ENCODE measurements at regions not wholly inside any gene's neighbourhood (a gene's known extent, or its start where the extent isn't known, plus 50 kb on each side); places are given as distances from the start of the nearest gene placed in this dataset.

DNA sequence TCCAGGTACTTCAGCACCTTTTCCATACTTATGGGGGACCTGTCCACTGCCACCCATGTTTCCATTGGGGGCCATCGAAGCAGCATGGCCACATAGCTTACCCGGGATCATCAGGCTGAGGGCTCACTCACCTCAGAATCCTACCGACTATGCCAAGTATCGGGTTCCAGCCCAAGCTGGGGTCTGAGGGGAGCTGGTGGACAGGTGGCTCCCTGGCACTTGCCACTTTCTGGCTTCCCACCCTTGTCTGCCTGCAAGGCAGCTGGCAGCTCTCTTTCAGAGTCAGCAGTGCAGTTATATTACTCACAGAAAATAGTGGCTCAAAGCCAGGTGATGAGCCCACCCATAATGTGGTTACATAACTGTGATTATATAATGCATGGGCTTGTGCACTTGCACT is 1153.8 kb downstream of the STIM2 start:
- ChIA-PET POLR2A (no interaction called here), SMC1A (ENCODE audit: uncharacterized antibody, unreplicated experiment) (no interaction called here), CTCF (no interaction called here), RAD21 (ENCODE audit: unreplicated experiment) (no interaction called here)
- no peak overlapping the region for H3K27ac ChIP-seq (ENCODE audit: control insufficient read depth, insufficient read depth)
- in situ Hi-C loops (cut with MboI) (no loop called here), intact Hi-C loops (cut with micrococcal nuclease; ENCODE audit: unreplicated experiment) (no loop called here)
- no peaks in the 10 kb centered on the region for H3K4me1 ChIP-seq (ENCODE audit: control insufficient read depth, insufficient read depth, low read length)
- 41% methylated on average over 4 of the region's 4 CpGs for WGBS (ENCODE audit: insufficient coverage, insufficient replicate concordance, low lambda C conversion rate, missing lambda C conversion rate)
- no peak overlapping the region for H3K4me2 ChIP-seq (ENCODE audit: control insufficient read depth, insufficient read depth)
- no peaks in the 10 kb centered on the region for H3K79me2 ChIP-seq (ENCODE audit: control insufficient read depth, insufficient read depth, low read length)
- H3K27me3 ChIP-seq (replicated peaks in 1 of 2; ENCODE audit: control insufficient read depth in 2 of 2, insufficient read depth in 2 of 2, low read length in 1 of 2), result no peaks in the 10 kb centered on the region
- H4K20me1 ChIP-seq (ENCODE audit: control insufficient read depth, insufficient read depth), result no peaks in the 10 kb centered on the region
- H3K4me3 ChIP-seq, result no peak overlapping the region
- TF ChIP-seq ETV6 (conservative IDR thresholded peaks at IDR 0.05 in 1 of 2, IDR thresholded peaks at IDR 0.05 in 1 of 2; ENCODE audit: borderline replicate concordance in 1 of 2, low read depth in 1 of 2) (no peak), TCF3 (IDR thresholded peaks at IDR 0.05; ENCODE audit: borderline replicate concordance, insufficient read depth, low read depth, low read length) (no peak), ZNF217 (IDR thresholded peaks at IDR 0.05) (no peak), BRCA1 (IDR thresholded peaks at IDR 0.05; ENCODE audit: low read depth, low read length) (no peak), HCFC1 (IDR thresholded peaks at IDR 0.05; ENCODE audit: low read length) (no peak), ASH2L (IDR thresholded peaks at IDR 0.05; ENCODE audit: borderline replicate concordance, low read depth) (no peak), NFYA (IDR thresholded peaks at IDR 0.05; ENCODE audit: borderline replicate concordance, low read depth, low read length) (no peak), SPI1 (IDR thresholded peaks at IDR 0.05; ENCODE audit: borderline replicate concordance, insufficient read depth, low read depth, low read length) (no peak)
- TF ChIP-seq, protein P1, sequence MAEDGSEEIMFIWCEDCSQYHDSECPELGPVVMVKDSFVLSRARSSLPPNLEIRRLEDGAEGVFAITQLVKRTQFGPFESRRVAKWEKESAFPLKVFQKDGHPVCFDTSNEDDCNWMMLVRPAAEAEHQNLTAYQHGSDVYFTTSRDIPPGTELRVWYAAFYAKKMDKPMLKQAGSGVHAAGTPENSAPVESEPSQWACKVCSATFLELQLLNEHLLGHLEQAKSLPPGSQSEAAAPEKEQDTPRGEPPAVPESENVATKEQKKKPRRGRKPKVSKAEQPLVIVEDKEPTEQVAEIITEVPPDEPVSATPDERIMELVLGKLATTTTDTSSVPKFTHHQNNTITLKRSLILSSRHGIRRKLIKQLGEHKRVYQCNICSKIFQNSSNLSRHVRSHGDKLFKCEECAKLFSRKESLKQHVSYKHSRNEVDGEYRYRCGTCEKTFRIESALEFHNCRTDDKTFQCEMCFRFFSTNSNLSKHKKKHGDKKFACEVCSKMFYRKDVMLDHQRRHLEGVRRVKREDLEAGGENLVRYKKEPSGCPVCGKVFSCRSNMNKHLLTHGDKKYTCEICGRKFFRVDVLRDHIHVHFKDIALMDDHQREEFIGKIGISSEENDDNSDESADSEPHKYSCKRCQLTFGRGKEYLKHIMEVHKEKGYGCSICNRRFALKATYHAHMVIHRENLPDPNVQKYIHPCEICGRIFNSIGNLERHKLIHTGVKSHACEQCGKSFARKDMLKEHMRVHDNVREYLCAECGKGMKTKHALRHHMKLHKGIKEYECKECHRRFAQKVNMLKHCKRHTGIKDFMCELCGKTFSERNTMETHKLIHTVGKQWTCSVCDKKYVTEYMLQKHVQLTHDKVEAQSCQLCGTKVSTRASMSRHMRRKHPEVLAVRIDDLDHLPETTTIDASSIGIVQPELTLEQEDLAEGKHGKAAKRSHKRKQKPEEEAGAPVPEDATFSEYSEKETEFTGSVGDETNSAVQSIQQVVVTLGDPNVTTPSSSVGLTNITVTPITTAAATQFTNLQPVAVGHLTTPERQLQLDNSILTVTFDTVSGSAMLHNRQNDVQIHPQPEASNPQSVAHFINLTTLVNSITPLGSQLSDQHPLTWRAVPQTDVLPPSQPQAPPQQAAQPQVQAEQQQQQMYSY (CRISPR knock-in tag; IDR thresholded peaks at IDR 0.05), result no peak
- TF ChIP-seq, protein P2, sequence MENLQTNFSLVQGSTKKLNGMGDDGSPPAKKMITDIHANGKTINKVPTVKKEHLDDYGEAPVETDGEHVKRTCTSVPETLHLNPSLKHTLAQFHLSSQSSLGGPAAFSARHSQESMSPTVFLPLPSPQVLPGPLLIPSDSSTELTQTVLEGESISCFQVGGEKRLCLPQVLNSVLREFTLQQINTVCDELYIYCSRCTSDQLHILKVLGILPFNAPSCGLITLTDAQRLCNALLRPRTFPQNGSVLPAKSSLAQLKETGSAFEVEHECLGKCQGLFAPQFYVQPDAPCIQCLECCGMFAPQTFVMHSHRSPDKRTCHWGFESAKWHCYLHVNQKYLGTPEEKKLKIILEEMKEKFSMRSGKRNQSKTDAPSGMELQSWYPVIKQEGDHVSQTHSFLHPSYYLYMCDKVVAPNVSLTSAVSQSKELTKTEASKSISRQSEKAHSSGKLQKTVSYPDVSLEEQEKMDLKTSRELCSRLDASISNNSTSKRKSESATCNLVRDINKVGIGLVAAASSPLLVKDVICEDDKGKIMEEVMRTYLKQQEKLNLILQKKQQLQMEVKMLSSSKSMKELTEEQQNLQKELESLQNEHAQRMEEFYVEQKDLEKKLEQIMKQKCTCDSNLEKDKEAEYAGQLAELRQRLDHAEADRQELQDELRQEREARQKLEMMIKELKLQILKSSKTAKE (IDR thresholded peaks at IDR 0.05; ENCODE audit: low read depth, poor library complexity, severe bottlenecking), result no peak
- TF ChIP-seq, protein P3, sequence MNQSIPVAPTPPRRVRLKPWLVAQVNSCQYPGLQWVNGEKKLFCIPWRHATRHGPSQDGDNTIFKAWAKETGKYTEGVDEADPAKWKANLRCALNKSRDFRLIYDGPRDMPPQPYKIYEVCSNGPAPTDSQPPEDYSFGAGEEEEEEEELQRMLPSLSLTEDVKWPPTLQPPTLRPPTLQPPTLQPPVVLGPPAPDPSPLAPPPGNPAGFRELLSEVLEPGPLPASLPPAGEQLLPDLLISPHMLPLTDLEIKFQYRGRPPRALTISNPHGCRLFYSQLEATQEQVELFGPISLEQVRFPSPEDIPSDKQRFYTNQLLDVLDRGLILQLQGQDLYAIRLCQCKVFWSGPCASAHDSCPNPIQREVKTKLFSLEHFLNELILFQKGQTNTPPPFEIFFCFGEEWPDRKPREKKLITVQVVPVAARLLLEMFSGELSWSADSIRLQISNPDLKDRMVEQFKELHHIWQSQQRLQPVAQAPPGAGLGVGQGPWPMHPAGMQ (IDR thresholded peaks at IDR 0.05; ENCODE audit: borderline replicate concordance), result no peak
- ATAC-seq (no peak), FAIRE-seq (no peak), DNase-seq (ENCODE audit: low read depth, low spot score) (no peak)
- BruUV-seq (replicated peaks), result no TSS peak
- H3K9me3 ChIP-seq (replicated peaks; ENCODE audit: control insufficient read depth, insufficient read depth, low read length), result no peaks in the 10 kb centered on the region; the same call in 2 of the 3 replicates
- no peak overlapping the region for H2AFZ ChIP-seq (ENCODE audit: control insufficient read depth, low read depth, low read length)
- no peaks in the 10 kb centered on the region for H3K36me3 ChIP-seq (ENCODE audit: control insufficient read depth in 2 of 2, insufficient read depth in 2 of 2, low read length in 1 of 2)
- no peak overlapping the region for H3K9ac ChIP-seq (ENCODE audit: control insufficient read depth, insufficient read depth, low read length)

Data from GM12878 (cell line).